T-helper 2 cell treated with Interferon-gamma antibody and Interleukin-4, amounts not matched to agents 5 μg/mL and 100 μg/mL, for 36 hours (primary cell): ENCODE measurements at regions not wholly inside any gene's neighbourhood (a gene's known extent, or its start where the extent isn't known, plus 50 kb on each side); places are given as distances from the start of the nearest gene placed in this dataset.
"Not testable (repeated sequence)": the region's sequence is repeated elsewhere in the genome, so short reads cannot be mapped to it uniquely, and the experiment has no call there.

ENCODE experiments used
- DNase-seq: peaks from one replicate; pipeline ENCODE4 v3.0.0; 2021; ENCODE audit warnings: low spot score
- H3K27ac Mint-ChIP-seq: one replicate; pipeline ENCODE4 v1.8.0; 2021; ENCODE audit warnings: mild to moderate bottlenecking, mixed read lengths
- H3K27me3 Mint-ChIP-seq: one replicate; pipeline ENCODE4 v1.8.0; 2021; ENCODE audit warnings: low read depth, mixed read lengths
- H3K36me3 Mint-ChIP-seq: one replicate; pipeline ENCODE4 v1.8.0; 2021; ENCODE audit warnings: low read depth, mixed read lengths
- H3K4me1 Mint-ChIP-seq: one replicate; pipeline ENCODE4 v1.8.0; 2021; ENCODE audit warnings: low read depth, mixed read lengths
- H3K4me3 Mint-ChIP-seq: one replicate; pipeline ENCODE4 v1.8.0; 2022; ENCODE audit warnings: mild to moderate bottlenecking, moderate library complexity, mixed read lengths
- H3K9me3 Mint-ChIP-seq: one replicate; pipeline ENCODE4 v1.8.0; 2021; ENCODE audit warnings: mixed read lengths

- Mint-ChIP-seq H3K4me1 (no peaks in the 10 kb centered on the region), H3K4me3 (no peak overlapping the region), H3K27me3 (no peaks in the 10 kb centered on the region), H3K36me3 (no peaks in the 10 kb centered on the region), H3K27ac (no peak overlapping the region), H3K9me3 (no peaks in the 10 kb centered on the region)
- no peak for DNase-seq
Observed at GRCh38 chr2:33719067-33719466, 120.0 kb upstream of the FAM98A start.

GRCh38 chr2:33712674-33713073, 113.6 kb upstream of the FAM98A start:
- H3K27ac Mint-ChIP-seq = no peak overlapping the region
- H3K9me3 Mint-ChIP-seq = no peaks in the 10 kb centered on the region
- H3K4me3 Mint-ChIP-seq = no peak overlapping the region
- no peaks in the 10 kb centered on the region for H3K27me3 Mint-ChIP-seq
- no peak for DNase-seq
- no peaks in the 10 kb centered on the region for H3K36me3 Mint-ChIP-seq
- no peaks in the 10 kb centered on the region for H3K4me1 Mint-ChIP-seq

GRCh38 chr2:33709951-33710350, 110.9 kb upstream of the FAM98A start:
- H3K27ac Mint-ChIP-seq = no peak overlapping the region
- no peak for DNase-seq
- no peaks in the 10 kb centered on the region for H3K9me3 Mint-ChIP-seq

GRCh38 chr2:33707312-33707711, 108.2 kb upstream of the FAM98A start:
- Mint-ChIP-seq H3K27ac (no peak overlapping the region), H3K9me3 (no peaks in the 10 kb centered on the region), H3K27me3 (no peaks in the 10 kb centered on the region), H3K4me1 (no peaks in the 10 kb centered on the region), H3K4me3 (no peak overlapping the region), H3K36me3 (no peaks in the 10 kb centered on the region)
- DNase-seq = no peak

More at GRCh38 chr2:33709951-33710350, 110.9 kb upstream of the FAM98A start:
- no peaks in the 10 kb centered on the region for H3K27me3 Mint-ChIP-seq
- no peaks in the 10 kb centered on the region for H3K36me3 Mint-ChIP-seq
- no peaks in the 10 kb centered on the region for H3K4me1 Mint-ChIP-seq
- H3K4me3 Mint-ChIP-seq = no peak overlapping the region

- no peaks in the 10 kb centered on the region for H3K9me3 Mint-ChIP-seq
- no peaks in the 10 kb centered on the region for H3K27me3 Mint-ChIP-seq
- H3K36me3 Mint-ChIP-seq = no peaks in the 10 kb centered on the region
- H3K27ac Mint-ChIP-seq = no peak overlapping the region
- H3K4me1 Mint-ChIP-seq = no peaks in the 10 kb centered on the region
- H3K4me3 Mint-ChIP-seq = no peak overlapping the region
- DNase-seq = no peak
Observed at GRCh38 chr2:33706410-33706809, 107.3 kb upstream of the FAM98A start.

- H3K4me3 Mint-ChIP-seq = no peak overlapping the region
- H3K4me1 Mint-ChIP-seq = no peaks in the 10 kb centered on the region
- no peak for DNase-seq
- no peak overlapping the region for H3K27ac Mint-ChIP-seq
- H3K9me3 Mint-ChIP-seq = no peaks in the 10 kb centered on the region
- no peaks in the 10 kb centered on the region for H3K27me3 Mint-ChIP-seq
- no peaks in the 10 kb centered on the region for H3K36me3 Mint-ChIP-seq
Observed at GRCh38 chr2:33704406-33704855, 105.3 kb upstream of the FAM98A start.

GRCh38 chr2:33696234-33696633, 97.1 kb upstream of the FAM98A start:
- Mint-ChIP-seq H3K27me3 (no peaks in the 10 kb centered on the region), H3K27ac (no peak overlapping the region), H3K4me3 (no peak overlapping the region), H3K36me3 (no peaks in the 10 kb centered on the region), H3K9me3 (peaks cover 7% of the 10 kb centered on the region), H3K4me1 (no peaks in the 10 kb centered on the region)
- DNase-seq = no peak

GRCh38 chr2:33694904-33695303, 95.8 kb upstream of the FAM98A start:
- Mint-ChIP-seq H3K36me3 (no peaks in the 10 kb centered on the region), H3K4me1 (no peaks in the 10 kb centered on the region), H3K27me3 (no peaks in the 10 kb centered on the region), H3K4me3 (no peak overlapping the region), H3K9me3 (peaks cover 18% of the 10 kb centered on the region), H3K27ac (no peak overlapping the region)
- no peak for DNase-seq

GRCh38 chr2:33690686-33691085, 91.6 kb upstream of the FAM98A start:
- not testable (repeated sequence) for H3K27ac Mint-ChIP-seq, DNase-seq, H3K4me3 Mint-ChIP-seq, H3K27me3 Mint-ChIP-seq, H3K36me3 Mint-ChIP-seq, H3K4me1 Mint-ChIP-seq
- H3K9me3 Mint-ChIP-seq = peaks cover 29% of the 10 kb centered on the region

GRCh38 chr2:33681364-33681757, 82.3 kb upstream of the FAM98A start:
- Mint-ChIP-seq H3K4me1 (no peaks in the 10 kb centered on the region), H3K27ac (no peak overlapping the region), H3K36me3 (no peaks in the 10 kb centered on the region), H3K9me3 (peaks cover 5% of the 10 kb centered on the region), H3K27me3 (no peaks in the 10 kb centered on the region), H3K4me3 (no peak overlapping the region)
- no peak for DNase-seq

GRCh38 chr2:33680644-33681363, 81.7 kb upstream of the FAM98A start:
- peaks cover 5% of the 10 kb centered on the region for H3K9me3 Mint-ChIP-seq
- no peak for DNase-seq
- H3K4me3 Mint-ChIP-seq = no peak overlapping the region
- H3K27me3 Mint-ChIP-seq = no peaks in the 10 kb centered on the region
- no peaks in the 10 kb centered on the region for H3K36me3 Mint-ChIP-seq
- no peak overlapping the region for H3K27ac Mint-ChIP-seq
- no peaks in the 10 kb centered on the region for H3K4me1 Mint-ChIP-seq

GRCh38 chr2:33678436-33678835, 79.3 kb upstream of the FAM98A start:
- H3K36me3 Mint-ChIP-seq = no peaks in the 10 kb centered on the region
- no peak for DNase-seq
- H3K4me3 Mint-ChIP-seq = no peak overlapping the region
- no peaks in the 10 kb centered on the region for H3K9me3 Mint-ChIP-seq
- no peak overlapping the region for H3K27ac Mint-ChIP-seq
- no peaks in the 10 kb centered on the region for H3K27me3 Mint-ChIP-seq
- no peaks in the 10 kb centered on the region for H3K4me1 Mint-ChIP-seq

- Mint-ChIP-seq H3K4me1 (no peaks in the 10 kb centered on the region), H3K36me3 (no peaks in the 10 kb centered on the region), H3K4me3 (no peak overlapping the region), H3K9me3 (no peaks in the 10 kb centered on the region), H3K27ac (no peak overlapping the region), H3K27me3 (no peaks in the 10 kb centered on the region)
- DNase-seq = no peak
Observed at GRCh38 chr2:33673937-33674336, 74.8 kb upstream of the FAM98A start.

GRCh38 chr2:33672896-33673295, 73.8 kb upstream of the FAM98A start:
- no peaks in the 10 kb centered on the region for H3K36me3 Mint-ChIP-seq
- H3K9me3 Mint-ChIP-seq = no peaks in the 10 kb centered on the region

GRCh38 chr2:33672389-33672788, 73.3 kb upstream of the FAM98A start:
- no peaks in the 10 kb centered on the region for H3K27me3 Mint-ChIP-seq
- H3K9me3 Mint-ChIP-seq = no peaks in the 10 kb centered on the region
- H3K36me3 Mint-ChIP-seq = no peaks in the 10 kb centered on the region
- no peak overlapping the region for H3K27ac Mint-ChIP-seq
- no peaks in the 10 kb centered on the region for H3K4me1 Mint-ChIP-seq
- DNase-seq = no peak
- no peak overlapping the region for H3K4me3 Mint-ChIP-seq

More at GRCh38 chr2:33672896-33673295, 73.8 kb upstream of the FAM98A start:
- DNase-seq = no peak
- H3K4me1 Mint-ChIP-seq = no peaks in the 10 kb centered on the region
- no peaks in the 10 kb centered on the region for H3K27me3 Mint-ChIP-seq
- H3K27ac Mint-ChIP-seq = no peak overlapping the region
- no peak overlapping the region for H3K4me3 Mint-ChIP-seq
